ENCODE measurements at regions not wholly inside any gene's neighbourhood (a gene's known extent, or its start where the extent isn't known, plus 50 kb on each side); places are given as distances from the start of the nearest gene placed in this dataset.
A peak's percentile ranks its signal among the peaks of the same experiment; 100 is the strongest.

GRCh38 chr2:163341426-163341825, 394.4 kb downstream of the FIGN start:
- H3K4me3 ChIP-seq (ENCODE audit: low read length): no peak overlapping the region
- H3K79me2 ChIP-seq (ENCODE audit: low read length): no peaks in the 10 kb centered on the region
- ATAC-seq (no peak), DNase-seq (peak; percentile 48)
- H3K9me3 ChIP-seq (ENCODE audit: low read length): no peaks in the 10 kb centered on the region
- TF ChIP-seq EZH2phosphoT487 (IDR thresholded peaks at IDR 0.05; ENCODE audit: borderline replicate concordance, low read length) (no peak), CTCF (conservative IDR thresholded peaks at IDR 0.05; ENCODE audit: low read depth, low read length) (no peak), EZH2 (IDR thresholded peaks at IDR 0.05; ENCODE audit: low read length, unreplicated experiment) (no peak)
- no TSS peak for BruUV-seq (replicated peaks)
- no peaks in the 10 kb centered on the region for H3K9me2 ChIP-seq (replicated peaks; ENCODE audit: low read length)
- H3K36me3 ChIP-seq (ENCODE audit: low read depth, low read length): no peaks in the 10 kb centered on the region
- peaks cover 15% of the 10 kb centered on the region for H3K27me3 ChIP-seq (ENCODE audit: low read length)
- H2AFZ ChIP-seq (ENCODE audit: low read length): peak overlapping the region; percentile 29; the same call in 1 of the 2 replicates
- H3F3A ChIP-seq (ENCODE audit: low read length, unreplicated experiment): no peaks in the 10 kb centered on the region
- ChIA-PET CTCF (no interaction called here), POLR2A (ENCODE audit: unreplicated experiment) (no interaction called here)
- no peak overlapping the region for H3K9ac ChIP-seq (ENCODE audit: low read length)
- no peaks in the 10 kb centered on the region for H4K20me1 ChIP-seq (ENCODE audit: low read length)
- intact Hi-C loops (cut with micrococcal nuclease): no loop called here
- no peaks in the 10 kb centered on the region for H3K4me1 ChIP-seq (ENCODE audit: insufficient read depth, low read length)
- H3K4me2 ChIP-seq (ENCODE audit: low read length): no peak overlapping the region
- H3K27ac ChIP-seq (ENCODE audit: low read length): no peak overlapping the region

- no peak for DNase-seq
- POLR2A ChIA-PET (ENCODE audit: unreplicated experiment): no interaction called here
Observed at GRCh38 chr2:163338270-163338669, 397.5 kb downstream of the FIGN start.

GRCh38 chr2:163324677-163325076, 411.1 kb downstream of the FIGN start:
- H3K27me3 ChIP-seq (ENCODE audit: low read length): peaks cover 37% of the 10 kb centered on the region
- H3K4me2 ChIP-seq (ENCODE audit: low read length): no peak overlapping the region
- H4K20me1 ChIP-seq (ENCODE audit: low read length): no peaks in the 10 kb centered on the region
- no peak overlapping the region for H2AFZ ChIP-seq (ENCODE audit: low read length)
- no TSS peak for BruUV-seq (replicated peaks)
- ATAC-seq (peak; percentile 18), DNase-seq (no peak)
- no peak overlapping the region for H3K27ac ChIP-seq (ENCODE audit: low read length)
- H3K36me3 ChIP-seq (ENCODE audit: low read depth, low read length): no peaks in the 10 kb centered on the region
- no peaks in the 10 kb centered on the region for H3K79me2 ChIP-seq (ENCODE audit: low read length)
- POLR2A ChIA-PET (ENCODE audit: unreplicated experiment): no interaction called here
- intact Hi-C loops (cut with micrococcal nuclease): no loop called here
- H3K4me1 ChIP-seq (ENCODE audit: insufficient read depth, low read length): no peaks in the 10 kb centered on the region
- no peaks in the 10 kb centered on the region for H3K9me3 ChIP-seq (ENCODE audit: low read length)
- no peak overlapping the region for H3K4me3 ChIP-seq (ENCODE audit: low read length)
- H3K9me2 ChIP-seq (replicated peaks; ENCODE audit: low read length): no peaks in the 10 kb centered on the region
- no peaks in the 10 kb centered on the region for H3F3A ChIP-seq (ENCODE audit: low read length, unreplicated experiment)
- no peak overlapping the region for H3K9ac ChIP-seq (ENCODE audit: low read length)
- TF ChIP-seq EZH2 (IDR thresholded peaks at IDR 0.05; ENCODE audit: low read length, unreplicated experiment): no peak
- no peak for TF ChIP-seq EZH2phosphoT487 (IDR thresholded peaks at IDR 0.05; ENCODE audit: borderline replicate concordance, low read length)
- no peak for TF ChIP-seq CTCF (conservative IDR thresholded peaks at IDR 0.05; ENCODE audit: low read depth, low read length)
- CTCF ChIA-PET: no interaction called here

More at GRCh38 chr2:163338270-163338669, 397.5 kb downstream of the FIGN start:
- Histone ChIP-seq H3K36me3 (ENCODE audit: low read depth, low read length) (no peaks in the 10 kb centered on the region), H3K4me3 (ENCODE audit: low read length) (no peak overlapping the region), H2AFZ (ENCODE audit: low read length) (no peak overlapping the region), H3K27me3 (ENCODE audit: low read length) (peaks cover 45% of the 10 kb centered on the region), H3K79me2 (ENCODE audit: low read length) (no peaks in the 10 kb centered on the region), H3K9me2 (replicated peaks; ENCODE audit: low read length) (no peaks in the 10 kb centered on the region), H3F3A (ENCODE audit: low read length, unreplicated experiment) (no peaks in the 10 kb centered on the region), H3K9me3 (ENCODE audit: low read length) (no peaks in the 10 kb centered on the region), H3K27ac (ENCODE audit: low read length) (no peak overlapping the region), H4K20me1 (ENCODE audit: low read length) (no peaks in the 10 kb centered on the region), H3K4me2 (ENCODE audit: low read length) (no peak overlapping the region), H3K9ac (ENCODE audit: low read length) (no peak overlapping the region), H3K4me1 (ENCODE audit: insufficient read depth, low read length) (no peaks in the 10 kb centered on the region)
- CTCF ChIA-PET: no interaction called here
- TF ChIP-seq CTCF (conservative IDR thresholded peaks at IDR 0.05; ENCODE audit: low read depth, low read length) (no peak), EZH2phosphoT487 (IDR thresholded peaks at IDR 0.05; ENCODE audit: borderline replicate concordance, low read length) (no peak), EZH2 (IDR thresholded peaks at IDR 0.05; ENCODE audit: low read length, unreplicated experiment) (no peak)
- no peak for ATAC-seq
- BruUV-seq (replicated peaks): no TSS peak
- intact Hi-C loops (cut with micrococcal nuclease): no loop called here

All from PC-3 (cell line).